H9 (cell line): ENCODE measurements at regions not wholly inside any gene's neighbourhood (a gene's known extent, or its start where the extent isn't known, plus 50 kb on each side); places are given as distances from the start of the nearest gene placed in this dataset.

ENCODE experiments used
- DNase-seq: peaks from one replicate; pipeline ENCODE4 v3.0.0-alpha.2; 2017
- H2AFZ ChIP-seq: one replicate; pipeline ENCODE4 v1.6.1; 2013; ENCODE audit warnings: mild to moderate bottlenecking, low read length, control low read depth, moderate library complexity
- H2AK5ac ChIP-seq: 2 replicates; pipeline ENCODE4 v1.6.1; 2013; ENCODE audit warnings: low read length, control low read depth, mixed read lengths; ENCODE audit not compliant: insufficient read length
- H2BK120ac ChIP-seq: one replicate; pipeline ENCODE4 v1.6.1; 2013; ENCODE audit warnings: low read depth, mild to moderate bottlenecking, low read length, control low read depth, inconsistent platforms; ENCODE audit not compliant: poor library complexity, severe bottlenecking
- H2BK12ac ChIP-seq: 2 replicates; pipeline ENCODE4 v1.6.1; 2013; ENCODE audit warnings: low read length, control low read depth, mixed read lengths, low read depth; ENCODE audit not compliant: insufficient read length
- H2BK15ac ChIP-seq: 2 replicates; pipeline ENCODE4 v1.6.1; 2013; ENCODE audit warnings: low read depth, low read length, control low read depth
- H2BK20ac ChIP-seq: one replicate; pipeline ENCODE4 v1.6.1; 2013; ENCODE audit warnings: low read depth, mild to moderate bottlenecking, low read length, control low read depth, inconsistent platforms; ENCODE audit not compliant: poor library complexity, severe bottlenecking
- H2BK5ac ChIP-seq: 2 replicates; pipeline ENCODE4 v1.6.1; 2013; ENCODE audit warnings: low read length, control low read depth, mixed read lengths; ENCODE audit not compliant: insufficient read length
- H3K14ac ChIP-seq: 2 replicates; pipeline ENCODE4 v1.6.1; 2013; ENCODE audit warnings: low read length, control low read depth; ENCODE audit not compliant: insufficient read depth
- H3K18ac ChIP-seq: 2 replicates; pipeline ENCODE4 v1.6.1; 2013; ENCODE audit warnings: low read depth, mild to moderate bottlenecking, mixed read lengths, low read length, control low read depth; ENCODE audit not compliant: insufficient read length
- H3K23ac ChIP-seq: 2 replicates; pipeline ENCODE4 v1.6.1; 2013; ENCODE audit warnings: low read length, control low read depth, mixed read lengths, low read depth; ENCODE audit not compliant: insufficient read length
- H3K23me2 ChIP-seq: 2 replicates; pipeline ENCODE4 v1.6.1; 2013; ENCODE audit warnings: low read depth, mild to moderate bottlenecking, mixed read lengths, low read length, control low read depth; ENCODE audit not compliant: insufficient read length, poor library complexity, severe bottlenecking
- H3K27ac ChIP-seq: 2 replicates; pipeline ENCODE4 v1.5.1; 2013; ENCODE audit warnings: low read length, control low read depth, mixed read lengths, low read depth; ENCODE audit not compliant: insufficient read length
- H3K27me3 ChIP-seq: 2 replicates; pipeline ENCODE4 v1.6.1; 2013; ENCODE audit warnings: low read length, control low read depth, inconsistent platforms; ENCODE audit not compliant: insufficient read depth
- H3K4ac ChIP-seq: 2 replicates; pipeline ENCODE4 v1.6.1; 2013; ENCODE audit warnings: low read depth, mild to moderate bottlenecking, control low read depth, inconsistent platforms, low read length, moderate library complexity
- H3K4me1 ChIP-seq: 2 replicates; pipeline ENCODE4 v1.6.1; 2013; ENCODE audit warnings: low read length, control low read depth, inconsistent platforms; ENCODE audit not compliant: insufficient read depth
- H3K4me2 ChIP-seq: 2 replicates; pipeline ENCODE4 v1.6.1; 2013; ENCODE audit warnings: low read length, control low read depth, mixed read lengths; ENCODE audit not compliant: insufficient read length, insufficient read depth
- H3K56ac ChIP-seq: 2 replicates; pipeline ENCODE4 v1.6.1; 2013; ENCODE audit warnings: low read depth, mild to moderate bottlenecking, mixed read lengths, low read length, control low read depth; ENCODE audit not compliant: insufficient read length
- H3K79me1 ChIP-seq: 2 replicates; pipeline ENCODE4 v1.6.1; 2013; ENCODE audit warnings: low read depth, mild to moderate bottlenecking, moderate library complexity, low read length, control low read depth, inconsistent platforms; ENCODE audit not compliant: insufficient read depth, poor library complexity, severe bottlenecking
- H3K79me2 ChIP-seq: 2 replicates; pipeline ENCODE4 v1.6.1; 2013; ENCODE audit warnings: low read length, control low read depth, inconsistent platforms; ENCODE audit not compliant: insufficient read depth
- H3K9ac ChIP-seq: 2 replicates; pipeline ENCODE4 v1.6.1; 2013; ENCODE audit warnings: low read length, control low read depth, mixed read lengths; ENCODE audit not compliant: insufficient read length; ENCODE audit errors: extremely low read depth
- H3K9me3 ChIP-seq: one replicate; pipeline ENCODE4 v1.6.1; 2013; ENCODE audit warnings: low read depth, low read length, inconsistent platforms; ENCODE audit not compliant: control insufficient read depth
- H3T11ph ChIP-seq: one replicate; pipeline ENCODE4 v1.6.1; 2013; ENCODE audit warnings: mild to moderate bottlenecking, low read length, control low read depth, inconsistent platforms
- H4K20me1 ChIP-seq: one replicate; pipeline ENCODE4 v1.6.1; 2013; ENCODE audit not compliant: control insufficient read depth, insufficient read length, insufficient read depth
- H4K5ac ChIP-seq: 2 replicates; pipeline ENCODE4 v1.6.1; 2013; ENCODE audit warnings: low read depth, mild to moderate bottlenecking, mixed read lengths, low read length, control low read depth; ENCODE audit not compliant: insufficient read length
- H4K8ac ChIP-seq: replicated peaks from 2 replicates; pipeline ENCODE4 v1.6.1; 2013; ENCODE audit warnings: low read length, control low read depth, mixed read lengths, low read depth; ENCODE audit not compliant: insufficient read length
- H4K91ac ChIP-seq: 2 replicates; pipeline ENCODE4 v1.6.1; 2013; ENCODE audit warnings: low read depth, mild to moderate bottlenecking, moderate library complexity, mixed read lengths, low read length, control low read depth; ENCODE audit not compliant: insufficient read length
- H3K27ac Mint-ChIP-seq, 3 experiments: 2 replicates in 2 of 3; 3 replicates in 1 of 3; pipeline ENCODE4 v1.8.0; 2020 to 2021; ENCODE audit warnings: mixed read lengths in 3 of 3, mild to moderate bottlenecking in 1 of 3, moderate library complexity in 1 of 3
- H3K27me3 Mint-ChIP-seq: 2 replicates; pipeline ENCODE4 v1.8.0; 2021; ENCODE audit warnings: low read depth, mild to moderate bottlenecking, moderate library complexity, mixed read lengths
- H3K36me3 Mint-ChIP-seq, 3 experiments: 2 replicates in 2 of 3; 3 replicates in 1 of 3; pipeline ENCODE4 v1.8.0; 2020 to 2021; ENCODE audit warnings: low read depth in 3 of 3, mixed read lengths in 3 of 3; ENCODE audit not compliant: insufficient read depth in 1 of 3
- H3K4me1 Mint-ChIP-seq, 2 experiments: 2 replicates each; pipeline ENCODE4 v1.8.0; 2020; ENCODE audit warnings: mixed read lengths in 2 of 2
- H3K4me3 Mint-ChIP-seq, 2 experiments: 2 replicates in 1 of 2; 3 replicates in 1 of 2; pipeline ENCODE4 v1.8.0; 2020 to 2021; ENCODE audit warnings: mild to moderate bottlenecking in 2 of 2, mixed read lengths in 2 of 2, moderate library complexity in 1 of 2
- H3K9me3 Mint-ChIP-seq, 2 experiments: 2 replicates in 1 of 2; 3 replicates in 1 of 2; pipeline ENCODE4 v1.8.0; 2020; ENCODE audit warnings: mild to moderate bottlenecking in 2 of 2, mixed read lengths in 2 of 2, moderate library complexity in 1 of 2
- CTCF ChIP-seq: fragments of 200-600 bp; sonication (generic); conservative IDR thresholded peaks from 3 replicates; pipeline ENCODE4 v1.8.0; 2021; ENCODE audit warnings: antibody characterized with exemption, mild to moderate bottlenecking

DNA sequence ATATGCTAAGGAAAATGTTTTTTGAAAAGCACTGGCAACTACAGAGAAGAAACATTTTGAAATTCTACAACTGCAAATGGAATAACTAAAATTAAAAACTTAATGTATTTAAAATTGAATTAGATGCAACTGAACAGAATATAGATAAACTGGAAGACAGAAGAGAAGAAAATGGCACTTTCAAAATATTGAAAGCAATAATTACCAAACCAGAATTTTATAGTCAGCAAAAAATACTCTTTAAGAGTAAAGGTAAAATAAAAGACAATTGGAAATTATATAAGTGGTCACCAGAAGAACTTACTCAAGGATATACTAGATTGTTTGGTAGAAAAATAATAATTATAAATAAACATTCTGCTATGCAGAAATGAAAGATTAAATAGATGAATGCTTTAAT lies 927.7 kb upstream of the ZWINT start:
- Histone ChIP-seq H2AFZ (no peak overlapping the region), H3K79me2 (no peaks in the 10 kb centered on the region), H3K4me2 (no peak overlapping the region), H3K23me2 (no peaks in the 10 kb centered on the region), H3K23ac (no peak overlapping the region), H2BK20ac (no peak overlapping the region), H3K18ac (no peak overlapping the region), H2BK15ac (no peak overlapping the region), H3K9ac (no peak overlapping the region), H3K14ac (no peak overlapping the region), H4K91ac (no peak overlapping the region), H3K9me3 (no peaks in the 10 kb centered on the region), H3T11ph (no peak overlapping the region), H3K4me1 (no peaks in the 10 kb centered on the region), H3K79me1 (no peaks in the 10 kb centered on the region), H2BK120ac (no peak overlapping the region), H4K5ac (no peak overlapping the region), H3K27ac (no peak overlapping the region), H2BK5ac (no peak overlapping the region), H4K20me1 (no peaks in the 10 kb centered on the region), H2BK12ac (no peak overlapping the region), H4K8ac (no peak overlapping the region), H2AK5ac (no peak overlapping the region), H3K56ac (no peak overlapping the region), H3K4ac (no peak overlapping the region), H3K27me3 (no peaks in the 10 kb centered on the region)
- H3K4me1 Mint-ChIP-seq = peaks cover 0 to 4% of the 10 kb centered on the region in 2 experiments; a peak in 1 of 4 replicates
- no peak overlapping the region for H3K4me3 Mint-ChIP-seq
- H3K27ac Mint-ChIP-seq = no peak overlapping the region
- DNase-seq = no peak
- TF ChIP-seq CTCF = no peak
- no peaks in the 10 kb centered on the region for H3K36me3 Mint-ChIP-seq
- no peaks in the 10 kb centered on the region; the same call in 1 of the 2 replicates for H3K27me3 Mint-ChIP-seq
- no peaks in the 10 kb centered on the region; a peak in 1 of 5 replicates for H3K9me3 Mint-ChIP-seq
